ENCODE measurements at regions not wholly inside any gene's neighbourhood (a gene's known extent, or its start where the extent isn't known, plus 50 kb on each side); places are given as distances from the start of the nearest gene placed in this dataset.

- TF ChIP-seq CTCF (optimal IDR thresholded peaks at IDR 0.05 in 1 of 3, IDR thresholded peaks at IDR 0.05 in 1 of 3, conservative IDR thresholded peaks at IDR 0.05 in 1 of 3; ENCODE audit: extremely low read depth in 1 of 3, insufficient read depth in 2 of 3, low read length in 3 of 3) = no peak
- TF ChIP-seq EZH2 (IDR thresholded peaks at IDR 0.05; ENCODE audit: low read length) = no peak
Observed at GRCh38 chr20:12265662-12266061, 348.0 kb downstream of the BTBD3 start.
